ENCODE measurements at regions not wholly inside any gene's neighbourhood (a gene's known extent, or its start where the extent isn't known, plus 50 kb on each side); places are given as distances from the start of the nearest gene placed in this dataset.
A peak's percentile ranks its signal among the peaks of the same experiment; 100 is the strongest.

DNA sequence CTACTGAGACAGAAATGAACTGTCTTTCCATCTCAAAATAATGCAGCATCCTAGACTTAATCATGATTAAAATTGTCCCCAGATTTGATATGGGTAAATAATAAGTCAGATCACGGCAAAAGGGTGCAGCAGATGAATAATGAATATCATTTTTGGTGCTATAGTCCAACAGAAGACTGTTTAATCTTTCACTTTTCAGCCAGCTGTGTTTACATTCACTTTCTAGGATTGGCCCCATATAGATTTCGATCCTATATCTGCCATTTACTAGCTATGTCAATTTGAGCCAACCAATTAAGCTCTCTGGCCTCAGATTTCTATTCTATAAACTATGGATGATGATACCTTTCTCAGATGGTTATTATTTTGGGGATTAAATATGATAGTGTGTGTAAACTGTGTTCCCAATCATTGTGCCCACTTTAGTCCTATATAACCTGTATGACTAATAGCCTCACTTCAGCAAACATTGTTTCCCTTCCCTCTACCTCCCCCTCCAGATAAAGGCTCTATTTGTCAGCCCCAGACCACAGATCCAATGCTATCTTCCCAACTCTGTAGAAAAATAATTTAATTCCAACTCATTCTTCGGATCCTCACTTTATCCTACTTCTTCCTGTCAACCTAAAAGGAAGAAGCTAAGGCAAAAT, 53.6 kb upstream of the NT5E start:
- DNase-seq (ENCODE audit: low read depth in 4 of 4, low spot score in 1 of 4) = no peak

DNA sequence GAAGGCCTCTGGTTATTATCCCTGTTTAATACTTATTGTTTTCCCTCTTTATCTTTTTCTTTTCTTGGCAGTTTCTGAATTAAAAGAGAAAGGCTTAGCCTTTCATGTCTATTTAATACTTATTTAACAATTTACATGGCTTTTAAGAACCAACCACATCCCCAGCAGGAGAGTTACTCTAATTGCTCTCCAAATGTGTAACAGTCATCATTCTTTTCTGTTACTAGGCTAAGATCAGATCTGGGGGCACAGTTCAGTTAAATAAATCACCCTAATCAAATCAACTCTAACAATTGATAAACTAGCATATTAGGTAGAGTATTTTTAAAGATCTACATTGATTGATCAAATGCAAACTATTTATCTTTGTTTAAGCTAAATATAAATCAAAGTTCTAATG, 54.1 kb upstream of the NT5E start:
- no peak for DNase-seq (ENCODE audit: low read depth in 4 of 4, low spot score in 1 of 4)

DNA sequence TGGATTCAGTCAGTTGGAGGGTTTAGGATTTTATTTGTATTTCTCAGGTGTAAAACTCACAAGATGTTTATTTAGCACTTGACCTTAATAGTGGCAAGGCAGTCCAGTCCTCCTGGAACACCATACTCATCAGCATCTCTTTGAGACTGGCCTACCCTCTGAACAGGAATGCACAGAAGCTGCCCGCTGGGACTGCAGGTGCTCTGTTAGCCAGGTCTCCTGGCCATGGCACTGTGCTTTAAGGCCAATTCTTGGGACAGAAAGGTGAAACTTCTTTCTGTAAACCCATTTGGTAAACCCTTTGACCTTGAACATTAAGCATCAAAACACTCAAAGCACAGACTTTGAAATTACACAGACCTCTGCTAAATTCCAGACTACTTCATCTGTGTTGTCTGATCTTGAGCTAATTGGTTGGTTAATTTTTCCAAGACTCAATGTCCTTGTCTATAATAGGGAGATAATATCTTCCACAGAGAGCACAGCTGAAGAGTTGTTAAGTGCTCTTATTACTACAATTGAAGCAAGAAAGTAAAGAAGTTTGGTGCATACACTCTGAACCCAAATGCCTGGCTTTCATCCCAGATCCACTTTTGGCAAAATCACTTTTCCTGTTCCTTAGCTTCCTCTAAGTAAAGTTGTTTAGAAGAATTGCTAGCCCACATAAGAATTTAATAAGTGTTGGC, 54.9 kb upstream of the NT5E start:
- DNase-seq (ENCODE audit: low read depth in 4 of 4, low spot score in 1 of 4) = no peak

GRCh38 chr6:85394199-85394598, 55.7 kb upstream of the NT5E start:
- DNase-seq (ENCODE audit: low read depth in 4 of 4, low spot score in 1 of 4) = no peak

- DNase-seq (ENCODE audit: low read depth in 4 of 4, low spot score in 1 of 4) = no peak
These were observed 57.5 kb upstream of the NT5E start for GRCh38 chr6:85392379-85392778.

GRCh38 chr6:85390775-85391174, 59.1 kb upstream of the NT5E start:
- no peak for DNase-seq (ENCODE audit: low read depth in 4 of 4, low spot score in 1 of 4)

DNA sequence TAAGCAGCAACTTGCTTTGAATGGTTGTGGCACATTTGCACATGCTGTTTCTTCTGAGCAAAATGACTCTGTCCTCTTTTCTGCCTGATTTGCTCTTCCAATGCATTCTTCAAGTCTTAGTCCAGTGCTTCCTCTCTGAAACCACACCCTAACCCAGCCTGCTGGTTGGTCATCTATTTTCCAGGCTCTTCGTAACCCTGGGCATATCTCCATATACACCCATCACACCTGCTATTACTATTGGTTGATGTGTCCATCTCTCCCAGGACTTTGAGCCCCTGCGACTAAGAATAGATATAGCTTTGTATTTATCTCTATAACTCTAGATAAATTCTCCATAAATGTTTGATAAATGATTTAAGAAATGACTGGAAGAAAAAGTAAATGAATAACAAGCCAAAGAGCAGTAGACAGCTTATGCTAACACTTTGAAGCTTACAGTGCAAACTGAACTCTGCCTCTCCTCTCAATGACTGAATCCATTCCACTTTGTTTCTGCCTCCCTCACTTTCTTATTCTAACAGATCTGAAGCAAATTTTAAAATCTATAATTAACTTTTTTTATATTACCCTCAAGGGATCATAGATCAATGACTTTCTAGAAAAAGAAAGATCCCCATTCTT, 59.7 kb upstream of the NT5E start:
- no peak for DNase-seq (ENCODE audit: low read depth in 4 of 4, low spot score in 1 of 4)

- peak in 1 of 4 experiments; percentile 4 for DNase-seq (ENCODE audit: low read depth in 4 of 4, low spot score in 1 of 4)
These were observed 60.6 kb upstream of the NT5E start for GRCh38 chr6:85389151-85389797.

GRCh38 chr6:85388531-85388930, 61.4 kb upstream of the NT5E start:
- no peak for DNase-seq (ENCODE audit: low read depth in 4 of 4, low spot score in 1 of 4)

DNA sequence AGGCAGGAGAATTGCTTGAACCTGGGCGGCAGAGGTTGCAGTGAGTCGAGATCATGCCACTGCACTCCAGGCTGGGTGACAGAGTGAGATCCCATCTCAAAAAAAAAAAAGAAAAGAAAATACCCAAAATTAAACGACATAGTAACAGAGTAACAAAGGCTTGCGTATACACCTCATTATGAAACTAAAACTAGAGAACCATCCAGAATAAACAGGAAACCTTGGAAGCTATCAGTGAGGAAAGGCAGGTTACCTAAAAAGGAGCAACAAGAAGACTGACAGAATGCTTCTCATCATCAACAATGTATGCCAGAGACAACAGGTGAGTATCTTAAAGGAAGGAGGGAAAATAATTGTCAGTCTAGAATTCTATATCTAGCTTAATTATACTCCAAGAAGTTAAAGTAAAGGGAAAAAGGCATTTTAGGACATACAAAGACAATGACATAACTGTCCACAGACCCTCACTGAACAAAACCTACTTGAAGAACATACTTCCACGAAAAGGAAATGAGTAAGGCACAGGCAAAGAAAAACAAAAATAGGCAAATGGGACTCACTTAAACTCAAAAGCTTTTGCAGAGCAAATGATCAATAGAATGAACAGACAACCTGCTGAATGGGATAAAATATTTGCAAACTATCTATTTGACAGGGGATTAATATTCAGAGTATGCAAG, 64.1 kb upstream of the NT5E start:
- DNase-seq (ENCODE audit: low read depth in 4 of 4, low spot score in 1 of 4) = no peak

- no peak for DNase-seq (ENCODE audit: low read depth in 4 of 4, low spot score in 1 of 4)
These were observed 66.8 kb upstream of the NT5E start for GRCh38 chr6:85383042-85383441.

DNA sequence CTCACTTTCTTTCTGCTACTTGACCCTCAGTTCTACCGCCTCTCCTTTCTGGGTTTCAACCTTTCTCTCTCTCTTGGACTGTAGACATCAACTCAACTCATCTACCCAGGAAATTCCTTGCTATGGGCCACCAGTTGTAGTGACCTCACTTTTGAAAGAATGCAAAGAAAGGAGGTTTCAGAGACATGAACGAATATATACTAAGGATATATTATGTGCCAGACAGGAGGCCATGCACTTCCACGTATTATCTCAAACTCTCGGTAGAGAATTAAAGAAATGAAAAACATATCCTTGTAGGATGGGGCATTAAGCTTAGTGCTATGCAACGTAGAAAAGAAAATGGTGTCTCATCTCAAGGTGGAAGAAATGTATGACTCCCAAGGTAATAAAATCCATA, 67.3 kb upstream of the NT5E start:
- DNase-seq (ENCODE audit: low read depth in 4 of 4, low spot score in 1 of 4) = no peak

DNA sequence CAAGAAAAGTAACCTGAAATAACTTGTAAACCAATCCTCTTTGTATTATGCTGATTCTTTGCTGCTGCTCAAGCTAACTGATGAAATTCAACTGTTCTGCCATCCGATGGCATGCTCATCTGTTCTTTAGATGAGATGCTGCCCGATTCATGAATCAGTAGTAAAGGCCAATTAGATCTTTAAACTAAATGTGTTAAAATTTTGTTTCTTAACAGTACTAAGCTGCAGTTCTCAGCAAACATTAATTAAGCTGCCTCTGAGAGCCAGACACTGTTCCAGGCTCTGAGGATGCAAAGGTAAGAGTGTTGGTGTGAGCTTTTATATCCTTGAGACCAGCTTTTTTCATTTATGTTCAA, 77.0 kb upstream of the NT5E start:
- DNase-seq (ENCODE audit: low read depth in 4 of 4, low spot score in 1 of 4) = no peak

- DNase-seq (ENCODE audit: low read depth in 4 of 4, low spot score in 1 of 4) = no peak
These were observed 77.5 kb upstream of the NT5E start for GRCh38 chr6:85372188-85372914.

DNA sequence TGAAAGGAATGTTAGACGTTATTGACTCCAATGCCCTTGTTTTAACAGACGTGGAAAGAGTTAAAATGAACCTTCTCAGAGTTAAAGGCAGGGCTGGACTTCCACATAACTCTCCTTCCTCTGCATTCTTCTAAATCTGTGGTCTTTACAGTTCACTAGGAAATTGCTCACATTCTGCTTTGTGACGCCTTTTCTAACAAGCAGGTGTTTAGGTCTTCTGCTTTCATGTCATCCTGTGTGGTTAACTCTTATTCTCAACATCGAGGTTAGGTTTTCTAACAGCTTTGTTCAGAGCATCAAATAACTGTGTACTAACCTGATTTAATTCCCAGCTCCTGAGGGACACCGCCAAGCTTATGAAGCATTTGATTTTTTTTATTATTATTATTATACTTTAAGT, 81.3 kb upstream of the NT5E start:
- no peak for DNase-seq (ENCODE audit: low read depth in 4 of 4, low spot score in 1 of 4)

GRCh38 chr6:85364344-85364743, 85.5 kb upstream of the NT5E start:
- DNase-seq (ENCODE audit: low read depth in 4 of 4, low spot score in 1 of 4) = no peak

GRCh38 chr6:85363870-85364269, 86.0 kb upstream of the NT5E start:
- no peak for DNase-seq (ENCODE audit: low read depth in 4 of 4, low spot score in 1 of 4)

DNA sequence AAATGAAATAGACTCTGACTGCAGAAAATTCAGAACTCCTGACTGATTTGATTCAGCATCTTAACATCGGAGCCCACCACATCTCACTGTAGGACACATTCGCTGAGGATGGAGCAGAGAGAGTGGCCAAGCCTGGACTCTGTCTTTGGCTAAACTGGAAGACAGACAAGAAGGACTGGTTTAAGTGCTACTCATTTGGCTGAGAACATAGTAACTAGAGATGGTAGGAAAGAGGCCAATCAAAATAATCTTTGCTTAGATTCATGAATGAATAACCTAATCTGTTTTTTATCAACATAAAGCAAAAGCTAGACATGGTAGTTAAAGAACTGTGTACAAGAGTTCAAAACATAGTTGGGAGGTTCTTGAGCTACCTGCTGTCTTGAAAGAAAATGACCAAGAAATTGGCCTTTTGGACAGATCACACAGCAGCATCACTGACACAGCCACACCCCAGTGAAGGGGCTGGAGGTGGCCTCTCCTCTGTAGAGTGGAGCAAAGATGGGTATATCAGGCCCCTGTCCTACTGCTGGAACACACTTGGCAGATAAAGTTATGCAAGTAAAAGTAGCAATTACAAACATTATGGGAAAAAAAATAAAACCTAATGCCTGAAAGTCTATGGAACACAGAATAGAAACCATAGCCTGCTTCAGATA, 87.1 kb upstream of the NT5E start:
- no peak for DNase-seq (ENCODE audit: low read depth in 4 of 4, low spot score in 1 of 4)

DNA sequence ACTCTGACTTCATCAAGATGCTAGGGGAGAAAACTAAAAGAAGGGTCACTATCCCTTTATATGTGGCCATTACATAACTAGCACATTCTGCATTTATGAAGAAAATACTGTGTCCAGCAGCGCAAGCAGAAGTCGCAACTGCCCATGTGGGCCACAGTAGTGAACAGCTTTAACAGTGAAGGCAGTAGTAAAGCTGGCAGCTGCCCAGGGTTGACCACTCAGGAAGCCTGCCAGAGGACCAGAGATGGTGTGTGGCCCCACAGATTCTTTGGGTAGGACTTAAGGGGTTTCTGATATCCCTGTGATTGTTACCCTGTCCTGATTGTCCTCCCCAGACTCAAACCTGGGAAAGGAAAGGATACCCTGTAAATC, 88.3 kb upstream of the NT5E start:
- DNase-seq (ENCODE audit: low read depth in 4 of 4, low spot score in 1 of 4) = no peak

GRCh38 chr6:85360794-85361642, 88.9 kb upstream of the NT5E start:
- DNase-seq (ENCODE audit: low read depth in 4 of 4, low spot score in 1 of 4) = no peak
